ENCODE measurements at regions not wholly inside any gene's neighbourhood (a gene's known extent, or its start where the extent isn't known, plus 50 kb on each side); places are given as distances from the start of the nearest gene placed in this dataset.
"Not testable (repeated sequence)": the region's sequence is repeated elsewhere in the genome, so short reads cannot be mapped to it uniquely, and the experiment has no call there.

DNA sequence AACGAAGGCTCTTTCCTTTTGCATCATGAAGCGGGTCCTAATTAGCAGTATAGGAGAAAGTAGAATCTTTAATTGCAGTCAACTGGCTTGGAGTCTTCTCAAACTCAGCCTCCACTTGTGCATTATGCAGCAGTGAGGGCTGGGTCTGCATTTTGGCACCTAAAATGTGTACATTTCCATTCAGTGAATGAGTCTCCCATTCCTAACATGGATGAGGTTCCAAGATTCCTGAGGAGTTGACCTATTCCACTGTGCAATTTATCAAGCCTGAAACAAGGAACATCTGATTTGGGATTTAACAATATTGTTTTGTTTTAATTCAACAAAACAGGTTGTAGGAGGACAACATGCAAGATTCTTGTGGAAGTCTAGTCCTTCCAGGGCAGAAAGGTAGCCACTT is 171.8 kb upstream of the S1PR3 start:
- no peak for DNase-seq

DNA sequence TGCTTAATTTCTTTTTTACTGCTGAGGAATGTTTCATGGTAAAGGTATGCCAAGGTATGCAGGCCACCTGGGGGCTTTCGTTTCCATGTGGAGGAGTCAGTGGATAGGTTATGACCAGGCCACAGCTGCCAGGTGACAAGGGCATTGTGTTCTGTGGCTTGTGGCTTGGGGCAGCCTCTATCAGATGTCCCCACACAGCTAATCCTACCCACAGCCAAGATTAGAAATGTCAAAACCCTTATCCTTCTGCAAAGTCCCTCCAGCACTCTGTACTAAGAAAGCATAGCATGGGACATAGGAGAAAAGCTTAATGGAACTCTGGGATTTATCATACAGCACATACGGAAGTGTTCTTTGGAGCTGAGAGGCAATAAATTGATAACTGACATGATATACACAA is 171.2 kb upstream of the S1PR3 start:
- DNase-seq, result no peak

DNA sequence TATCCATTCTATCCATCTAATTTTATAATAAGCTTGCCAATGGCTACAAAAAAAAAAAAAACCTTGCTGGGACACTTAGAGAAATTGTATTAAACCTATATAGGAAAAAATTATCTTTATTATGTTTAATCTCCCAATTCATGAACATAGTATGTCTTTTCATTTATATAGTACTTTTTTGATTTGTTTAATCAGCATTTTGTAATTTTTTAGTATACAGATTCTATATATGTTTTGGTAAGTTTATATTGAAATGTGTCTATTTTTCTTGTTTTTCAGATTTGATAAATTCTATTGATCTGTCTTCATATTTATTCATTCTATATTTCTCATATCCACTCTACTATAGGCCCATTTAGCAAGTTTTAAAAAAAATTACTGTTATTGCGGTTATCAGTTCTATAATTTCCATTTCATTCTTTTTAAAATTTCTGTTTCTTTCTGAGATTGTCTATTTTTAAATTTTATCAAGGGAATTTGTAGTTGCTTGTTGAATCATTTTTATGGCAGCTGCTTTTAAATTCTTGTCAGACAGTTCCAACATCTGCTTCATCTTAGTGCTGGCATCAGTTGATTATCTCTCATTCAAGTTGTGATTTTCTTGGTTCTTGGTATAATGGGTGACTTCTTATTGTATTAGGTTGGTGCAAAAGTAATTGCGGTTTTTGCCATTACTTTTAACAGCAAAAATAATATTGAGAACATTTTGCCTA is 170.1 kb upstream of the S1PR3 start:
- DNase-seq, result no peak

DNA sequence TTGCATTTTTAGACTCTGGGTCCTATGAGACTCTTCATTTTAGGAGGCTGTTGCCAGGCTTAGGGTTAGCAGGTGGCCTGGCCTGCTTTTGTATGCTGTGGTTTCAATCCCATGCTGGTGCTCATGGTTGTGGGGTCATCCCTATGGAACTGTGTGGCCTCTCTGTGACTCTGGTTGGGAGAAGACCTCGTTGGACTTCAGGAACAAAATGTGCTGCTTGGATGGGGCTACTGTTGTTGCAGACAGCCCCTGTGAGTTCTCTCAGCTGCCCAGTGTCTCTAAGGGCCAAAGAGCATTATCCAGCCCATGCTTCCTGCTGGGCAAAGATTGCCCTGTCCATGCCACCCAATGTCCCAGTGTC is 169.5 kb upstream of the S1PR3 start:
- DNase-seq, result no peak

DNA sequence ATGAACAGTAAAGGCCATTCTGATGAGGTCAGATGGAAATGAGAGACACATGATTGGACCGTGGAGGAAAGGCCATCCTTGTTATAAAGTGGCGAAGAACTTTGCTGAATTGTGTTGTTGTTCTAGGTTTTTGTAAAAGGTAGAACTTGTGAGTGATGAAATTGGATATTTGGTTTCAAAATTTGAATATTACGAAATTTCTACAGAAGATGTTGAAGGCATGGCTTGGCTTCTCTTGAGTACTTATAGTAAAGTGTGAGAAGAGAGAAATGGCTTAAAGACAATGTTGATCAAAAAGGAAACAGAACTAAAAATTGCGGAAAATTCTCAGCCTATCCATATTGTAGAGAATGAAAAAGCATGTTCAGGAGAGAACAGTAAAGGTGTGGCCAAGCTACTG is 166.6 kb upstream of the S1PR3 start:
- DNase-seq, result no peak

DNA sequence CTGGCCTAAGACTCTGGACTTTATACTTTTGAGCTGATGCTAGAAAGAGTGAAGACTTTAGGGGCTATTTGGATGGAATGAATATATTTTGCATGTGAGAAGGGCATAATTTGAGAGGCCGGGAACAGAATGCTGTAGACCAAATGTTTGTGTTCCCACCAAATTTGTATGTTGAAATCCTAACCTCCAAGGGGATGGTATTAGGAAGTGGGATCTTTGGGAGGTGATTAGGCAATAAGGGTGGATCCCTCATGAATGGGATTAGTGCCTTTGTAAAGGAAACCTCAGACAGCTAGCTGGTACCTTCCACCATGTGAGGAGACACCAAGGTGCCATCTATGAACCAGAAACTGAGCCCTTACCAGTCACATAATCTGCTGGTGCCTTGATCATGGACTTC is 165.1 kb upstream of the S1PR3 start:
- no peak for DNase-seq

DNA sequence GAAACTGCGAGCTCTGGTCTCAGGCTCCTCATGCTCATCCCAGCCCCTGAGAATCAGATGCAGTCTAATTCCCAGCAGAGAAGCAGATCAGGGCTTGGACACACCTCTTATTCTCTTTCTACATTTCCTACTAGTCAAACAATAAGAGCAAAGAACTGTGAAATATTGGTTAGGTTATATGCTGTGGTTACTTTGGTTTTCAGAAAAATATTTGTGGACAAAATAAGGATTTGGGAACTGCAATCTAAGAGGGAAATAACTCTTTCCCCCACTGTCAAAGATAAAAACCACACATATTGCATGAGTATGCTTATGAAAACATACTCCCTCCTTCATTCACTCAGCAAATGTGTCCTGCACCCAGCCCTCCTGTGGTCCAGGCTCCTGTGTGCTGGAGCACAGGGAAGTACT is 164.5 kb upstream of the S1PR3 start:
- DNase-seq, result peak; percentile 51

DNA sequence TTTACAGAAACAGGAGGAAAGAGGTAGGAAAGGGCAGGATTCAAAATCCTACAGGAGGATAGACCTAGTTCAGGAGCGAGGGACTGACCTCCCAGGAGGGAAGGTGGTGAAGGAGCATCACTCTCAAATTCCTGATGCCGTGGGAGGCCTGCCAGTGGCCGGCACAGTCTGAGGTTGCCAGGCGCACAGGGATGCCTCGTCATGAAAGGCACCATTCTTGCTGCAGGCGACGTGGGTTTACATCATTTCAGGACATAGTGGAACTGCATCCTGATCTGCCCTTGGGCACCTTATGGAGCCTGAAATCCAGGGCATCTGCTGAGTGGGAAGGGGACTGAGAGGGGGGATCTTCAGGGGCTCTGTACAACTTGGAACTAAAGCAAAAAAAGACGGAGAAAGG is 163.2 kb upstream of the S1PR3 start:
- DNase-seq, result no peak

DNA sequence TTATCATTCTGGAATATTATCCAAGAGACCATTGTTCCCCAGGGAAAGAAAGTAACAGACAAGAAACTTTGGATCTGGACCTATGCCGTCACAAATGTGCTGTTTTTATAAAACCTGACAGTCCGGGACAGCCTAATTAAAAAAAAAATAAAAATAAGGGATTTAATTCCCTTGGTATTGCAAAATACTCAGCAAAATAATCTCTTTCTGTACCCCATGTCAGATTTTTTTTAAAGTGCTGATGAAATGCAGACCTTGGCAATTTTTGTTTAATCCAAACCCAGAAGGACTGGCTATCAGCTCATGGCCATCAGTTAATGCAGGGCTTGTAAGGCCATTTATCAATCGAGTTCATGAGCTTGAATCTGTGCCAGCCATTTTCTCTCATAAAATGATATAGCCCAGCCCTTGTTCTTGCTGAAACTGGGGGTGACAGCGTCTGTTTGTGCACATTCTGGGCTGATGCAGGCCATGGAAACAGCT is 162.7 kb upstream of the S1PR3 start:
- no peak for DNase-seq

DNA sequence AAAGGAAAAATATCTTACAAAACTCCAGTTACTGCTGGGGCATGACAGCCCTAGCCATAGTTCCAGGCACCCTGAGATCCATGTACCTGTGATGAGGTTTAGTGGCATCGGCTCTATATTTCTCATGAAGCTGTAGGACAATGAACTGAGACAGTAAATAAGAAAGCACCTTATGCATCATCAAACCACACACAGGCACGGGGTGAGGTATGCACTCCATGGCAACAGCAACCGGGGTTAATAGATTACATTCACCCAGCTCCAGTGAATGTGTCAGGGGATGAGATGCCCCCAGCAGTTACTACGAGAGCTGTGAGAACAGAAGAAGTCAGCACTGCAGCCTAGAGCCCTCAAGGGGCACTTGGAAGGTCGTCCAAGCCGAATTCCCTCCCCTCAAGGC is 162.0 kb upstream of the S1PR3 start:
- no peak for DNase-seq

DNA sequence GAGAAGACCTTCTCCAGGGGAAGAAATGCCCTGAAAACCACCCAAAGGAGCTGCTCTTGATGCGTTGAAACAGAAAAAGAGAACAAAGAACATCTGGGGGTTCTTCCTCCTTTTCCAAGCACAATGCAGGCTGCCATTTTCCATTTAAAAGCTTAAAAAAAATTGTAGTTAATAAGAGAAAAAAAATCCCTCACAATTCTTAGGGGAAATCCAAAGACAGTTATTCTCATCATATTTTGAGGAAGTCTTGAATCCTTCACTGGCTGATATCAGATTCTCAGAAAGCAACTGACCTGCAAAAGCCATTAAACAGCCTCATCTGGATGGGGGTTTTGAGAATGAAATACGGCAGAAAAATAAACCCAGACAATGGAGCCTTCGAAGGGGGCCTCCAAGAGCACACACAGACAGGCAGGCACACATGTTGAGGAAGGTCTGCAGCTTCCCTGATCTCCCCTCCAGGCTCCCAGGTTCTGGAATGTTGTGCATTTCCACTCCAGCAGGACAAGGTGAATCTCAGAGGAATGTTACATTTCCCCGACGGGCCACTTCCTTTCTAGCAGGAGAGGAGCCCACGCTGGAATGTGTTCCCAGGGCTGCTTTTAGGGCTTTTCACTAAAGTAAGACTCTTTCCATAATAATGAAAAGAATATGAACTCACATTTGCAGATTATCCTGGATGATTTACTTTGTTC is 159.4 kb upstream of the S1PR3 start:
- DNase-seq, result no peak

DNA sequence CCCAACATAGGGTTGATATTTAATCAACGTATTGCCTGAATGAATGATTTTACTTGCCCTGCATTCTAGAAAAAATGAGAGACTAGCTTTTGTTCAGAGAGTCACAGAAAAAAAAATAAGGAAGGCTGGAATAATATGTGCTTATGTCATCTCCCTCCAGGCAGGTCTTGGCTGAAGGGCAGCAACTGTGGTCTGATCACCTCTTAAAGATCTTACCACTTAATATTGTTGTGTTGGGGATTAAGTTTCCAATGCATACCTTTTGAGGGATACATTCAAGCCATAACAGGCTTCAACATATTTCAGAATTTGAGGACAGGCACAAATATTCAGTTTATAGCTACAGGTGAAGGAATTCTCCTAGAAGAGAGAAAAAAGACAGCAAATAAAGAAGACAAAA is 157.3 kb upstream of the S1PR3 start:
- peak; percentile 28 for DNase-seq

DNA sequence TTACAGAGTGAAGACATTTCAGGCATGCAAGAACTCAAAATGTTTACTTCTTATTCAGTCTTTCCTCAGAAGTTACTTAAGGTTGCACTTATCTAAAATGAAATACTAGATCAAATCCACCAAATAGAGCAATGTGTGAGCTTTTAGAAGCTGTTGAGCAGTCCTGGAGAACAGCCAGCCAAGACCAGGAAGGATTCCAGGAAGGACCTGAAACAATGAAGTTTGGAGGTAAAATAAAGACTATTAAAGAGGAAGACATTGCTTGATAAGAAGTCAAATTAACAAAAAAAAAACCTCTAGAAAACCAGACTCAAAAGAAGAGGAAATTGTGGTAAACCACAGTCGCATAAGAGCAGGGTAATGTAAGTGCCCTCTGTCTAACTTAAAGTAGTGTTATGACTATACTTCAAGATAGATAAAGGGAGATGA is 156.2 kb upstream of the S1PR3 start:
- DNase-seq, result peak; percentile 50

DNA sequence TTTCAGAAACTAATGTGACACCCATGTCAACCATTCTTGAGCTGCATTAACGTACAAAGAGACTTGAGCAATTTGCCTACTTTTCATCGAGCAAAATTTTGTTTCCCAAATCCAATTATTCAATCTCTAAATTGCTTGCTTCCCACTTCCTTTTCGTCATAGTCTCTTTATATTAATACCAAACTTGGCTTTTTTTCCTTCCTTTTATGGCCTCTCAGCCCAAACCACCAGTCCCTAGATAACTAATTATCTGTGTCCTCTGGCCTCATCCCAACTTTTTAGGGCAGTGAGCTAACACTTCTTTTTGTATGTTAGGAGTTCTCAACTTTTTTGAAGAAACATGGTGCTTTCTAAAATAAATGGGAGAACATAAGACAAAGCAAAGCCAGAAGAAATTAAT is 155.5 kb upstream of the S1PR3 start:
- DNase-seq, result no peak

DNA sequence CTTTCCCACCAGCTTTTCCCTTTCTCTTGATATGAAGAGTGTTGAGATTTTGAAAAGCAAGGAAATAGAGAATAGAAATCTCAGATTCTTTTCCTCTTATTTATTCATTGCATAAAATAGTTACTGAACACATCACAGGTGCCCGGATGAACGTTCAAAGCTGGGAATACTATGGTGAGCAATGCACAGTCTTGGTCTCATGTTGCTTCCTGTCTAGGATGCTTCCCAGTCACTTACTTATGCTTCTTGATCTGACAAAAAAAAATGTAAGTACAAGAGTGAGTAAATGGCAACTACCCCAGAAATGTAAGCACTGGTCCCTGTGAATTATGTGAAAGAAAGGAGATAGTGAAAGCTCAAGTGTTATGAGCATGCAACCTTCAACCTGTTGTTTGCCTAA is 153.5 kb upstream of the S1PR3 start:
- no peak for DNase-seq

DNA sequence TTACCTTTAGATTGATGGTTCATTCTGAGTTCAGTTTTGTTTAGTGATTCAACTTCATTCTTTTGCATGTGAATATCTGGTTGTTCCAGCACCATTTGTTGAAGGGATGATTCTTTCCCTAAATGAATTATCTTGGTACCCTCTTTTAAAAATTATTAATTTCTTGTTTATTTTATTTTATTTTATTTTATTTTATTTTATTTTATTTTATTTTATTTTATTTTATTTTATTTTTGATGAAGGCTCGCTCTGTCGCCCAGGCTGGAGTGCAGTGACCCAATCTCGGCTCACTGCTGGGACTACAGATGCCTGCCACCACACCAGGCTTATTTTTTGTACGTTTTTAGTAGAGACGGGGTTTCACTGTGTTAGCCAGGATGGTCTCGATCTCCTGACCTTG is 141.4 kb upstream of the S1PR3 start:
- not testable (repeated sequence) for DNase-seq

DNA sequence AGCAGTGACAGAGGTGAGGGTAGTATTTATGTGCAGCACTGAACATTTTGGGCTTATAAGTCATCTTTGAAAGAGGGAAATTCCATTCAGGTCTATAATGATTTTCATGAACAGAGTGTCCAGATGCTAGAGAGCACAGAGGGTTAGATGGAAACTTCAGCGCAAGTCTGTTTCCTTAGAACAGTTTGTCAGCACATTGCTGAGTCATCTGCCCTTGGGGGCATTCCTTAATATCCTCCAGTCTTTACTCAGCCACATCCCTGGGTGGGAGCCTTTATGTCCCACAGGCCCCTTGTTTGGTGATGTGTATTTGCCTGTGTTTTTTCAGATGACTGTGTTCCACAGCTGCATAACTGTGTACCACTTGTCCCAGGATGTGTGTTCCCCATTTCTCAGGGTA is 138.5 kb upstream of the S1PR3 start:
- DNase-seq, result peak; percentile 99

DNA sequence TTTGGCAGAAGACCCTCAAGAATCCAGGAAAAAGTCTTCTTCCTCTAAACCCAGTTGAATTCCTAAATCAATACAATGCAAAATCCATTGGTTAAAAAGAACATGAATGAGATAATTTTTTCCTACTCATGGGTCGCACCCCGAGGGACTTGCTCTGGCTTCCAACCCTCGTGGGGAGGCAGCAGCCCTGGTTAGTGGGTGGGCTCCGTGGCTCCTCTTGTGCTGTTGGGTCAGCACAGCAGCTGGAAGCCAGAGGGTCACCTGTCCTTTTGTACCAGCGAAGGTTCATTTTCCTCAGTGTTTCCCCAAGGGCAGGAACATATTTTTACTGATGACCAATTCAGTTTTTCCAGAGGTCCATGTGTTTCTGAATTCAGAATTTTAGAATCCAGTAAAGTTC is 120.6 kb upstream of the S1PR3 start:
- DNase-seq, result no peak

DNA sequence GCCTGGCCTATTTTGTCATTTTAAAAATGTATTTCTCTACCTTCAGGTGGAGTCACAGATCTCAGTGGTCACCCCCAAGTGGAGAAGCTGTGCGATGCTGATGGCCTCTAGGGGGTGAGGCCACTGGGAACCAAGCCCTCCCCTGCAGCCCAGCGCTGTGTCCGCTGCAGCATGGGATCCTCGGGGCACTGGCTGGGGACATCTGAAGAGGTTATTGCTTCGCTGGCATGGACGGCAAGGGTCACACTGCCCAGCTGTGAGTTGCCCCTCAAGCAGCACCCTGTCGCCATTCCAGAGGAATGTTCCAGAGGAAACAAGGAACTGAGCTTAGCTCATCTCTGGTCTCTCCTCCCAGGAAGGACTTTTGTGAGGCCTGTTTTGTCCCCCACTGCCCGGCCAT is 119.6 kb upstream of the S1PR3 start:
- DNase-seq, result no peak

DNA sequence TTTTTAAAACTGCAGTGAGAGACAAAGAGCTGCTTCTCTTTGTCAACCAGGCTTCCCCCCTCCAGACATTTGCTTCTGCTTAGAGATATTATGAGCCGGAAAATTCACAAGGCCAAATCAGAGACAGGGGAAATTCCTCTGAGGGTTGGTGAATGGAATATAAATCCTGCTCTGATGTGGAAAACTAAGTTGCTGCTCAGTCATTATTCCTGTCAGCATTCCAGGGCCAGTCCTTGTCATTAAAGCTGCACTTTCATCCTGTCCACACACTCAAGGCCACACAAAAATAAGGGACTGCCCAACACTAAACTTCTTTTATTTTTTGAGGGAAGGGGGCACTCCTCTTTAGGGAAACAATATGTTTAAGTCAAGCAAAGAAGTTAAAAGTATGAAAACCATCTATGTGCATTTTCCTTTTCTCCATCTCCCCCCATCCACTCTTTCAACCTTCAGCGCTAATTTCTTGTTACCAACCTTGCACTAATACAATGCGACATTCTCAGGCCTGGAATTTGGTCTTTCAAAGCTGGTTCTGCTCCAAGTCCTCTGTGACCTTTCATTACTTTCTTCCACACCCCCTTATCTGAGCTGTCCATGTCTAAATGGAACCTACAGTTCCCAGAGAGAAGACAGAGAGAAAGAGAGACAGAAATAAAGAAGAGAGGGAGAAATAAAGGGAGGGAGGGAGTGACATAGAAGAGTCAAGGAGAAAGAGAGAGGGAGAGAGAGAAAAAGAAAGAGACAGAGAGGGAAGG is 118.9 kb upstream of the S1PR3 start:
- no peak for DNase-seq

DNA sequence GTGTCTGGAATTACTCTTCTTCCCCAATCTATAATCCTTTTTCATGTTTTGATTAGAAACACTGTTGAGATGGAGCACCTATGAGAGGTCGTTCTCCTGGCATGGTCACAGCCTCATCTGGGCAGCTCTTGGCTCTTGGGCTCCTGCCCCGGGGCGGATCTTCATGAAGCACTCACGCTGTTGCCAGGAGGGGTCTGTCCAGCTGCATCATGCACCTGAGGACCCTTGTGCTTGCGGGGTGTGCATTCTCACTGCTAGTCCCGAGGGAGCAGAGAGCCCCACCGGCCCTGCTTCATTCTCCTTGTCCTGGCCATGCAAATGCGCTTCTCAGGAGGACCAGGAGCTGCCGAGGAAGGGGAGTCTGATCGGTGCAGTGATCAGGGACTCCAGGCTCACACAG is 117.6 kb upstream of the S1PR3 start:
- DNase-seq, result no peak

DNA sequence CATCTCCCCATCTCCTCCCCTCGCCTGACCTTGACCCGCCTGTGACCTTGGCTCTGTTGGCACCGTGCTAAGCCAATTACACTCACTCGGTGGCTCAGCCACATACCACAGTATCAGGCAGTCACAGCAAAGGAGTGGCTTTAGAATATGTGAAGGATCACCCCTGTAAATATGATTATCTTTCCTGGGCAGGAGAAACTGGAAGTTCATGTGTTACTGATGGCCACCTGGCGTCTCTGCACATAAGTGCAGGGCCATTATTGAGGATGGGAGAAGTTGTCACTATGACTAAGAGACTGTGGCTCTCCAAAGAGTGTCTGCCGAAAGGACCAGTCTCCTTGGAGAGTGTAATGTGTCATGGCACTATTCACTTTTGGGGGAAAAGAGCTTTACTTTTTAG is 116.9 kb upstream of the S1PR3 start:
- DNase-seq, result no peak

DNA sequence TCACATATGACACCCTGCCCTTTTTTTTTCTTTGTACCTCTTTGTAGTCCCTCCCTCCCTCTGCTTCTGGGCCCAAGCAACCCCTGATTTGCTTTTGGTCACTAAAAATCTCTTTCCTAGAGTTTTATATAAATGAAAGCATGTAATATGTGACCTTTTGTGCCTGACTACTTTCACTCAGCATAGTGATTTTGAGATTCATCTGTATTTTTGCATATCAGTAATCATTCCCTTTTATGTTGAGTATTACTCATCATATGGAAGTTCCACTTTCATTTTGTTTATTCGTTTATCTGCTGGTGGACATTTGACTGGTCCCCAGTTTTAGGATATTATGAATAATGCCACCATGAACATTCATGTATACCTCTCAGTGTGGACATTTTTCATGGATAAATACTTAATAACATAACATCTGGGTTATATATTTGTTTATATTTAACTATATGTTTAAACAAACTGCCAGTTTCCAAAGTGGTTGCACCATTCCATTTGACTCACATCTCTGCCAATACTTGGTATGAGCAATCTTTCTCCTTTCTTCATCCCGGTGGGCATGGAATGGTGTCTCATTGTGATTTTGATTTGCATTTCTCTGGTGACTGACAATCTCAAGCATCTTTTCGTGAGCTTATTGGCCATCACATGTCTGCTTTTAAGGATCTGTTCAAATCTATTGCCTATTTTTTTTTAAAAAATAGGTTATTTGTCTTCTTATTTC is 115.7 kb upstream of the S1PR3 start:
- DNase-seq, result no peak
